ENCODE measurements at regions not wholly inside any gene's neighbourhood (a gene's known extent, or its start where the extent isn't known, plus 50 kb on each side); places are given as distances from the start of the nearest gene placed in this dataset.

GRCh38 chr14:97539884-97540283 is 742.7 kb downstream of the VRK1 start:
- DNase-seq = no peak

GRCh38 chr14:97543221-97543620 is 746.0 kb downstream of the VRK1 start:
- no peak for DNase-seq

- no peak for DNase-seq
These were observed 746.6 kb downstream of the VRK1 start for GRCh38 chr14:97543816-97544215.

DNA sequence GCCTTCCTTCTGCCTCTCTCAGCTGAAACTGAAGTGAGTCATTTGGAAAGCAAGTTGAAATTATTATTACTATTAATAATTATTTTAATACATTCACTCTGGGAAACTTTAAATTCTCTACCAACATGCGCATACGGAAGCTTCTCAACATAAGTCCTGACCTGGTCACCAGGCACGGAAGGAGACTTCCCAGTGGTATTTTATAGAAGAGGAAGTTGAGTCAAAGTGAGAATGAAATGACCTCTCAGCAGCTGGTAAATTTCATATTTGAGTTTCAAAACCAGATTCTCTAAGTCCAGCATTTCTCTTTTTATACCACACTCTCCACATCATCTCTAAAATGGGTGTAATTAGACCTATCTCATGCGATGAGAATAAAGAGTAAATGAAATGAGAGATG is 747.4 kb downstream of the VRK1 start:
- DNase-seq = no peak

- DNase-seq = no peak
These were observed 749.5 kb downstream of the VRK1 start for GRCh38 chr14:97546491-97547230.

DNA sequence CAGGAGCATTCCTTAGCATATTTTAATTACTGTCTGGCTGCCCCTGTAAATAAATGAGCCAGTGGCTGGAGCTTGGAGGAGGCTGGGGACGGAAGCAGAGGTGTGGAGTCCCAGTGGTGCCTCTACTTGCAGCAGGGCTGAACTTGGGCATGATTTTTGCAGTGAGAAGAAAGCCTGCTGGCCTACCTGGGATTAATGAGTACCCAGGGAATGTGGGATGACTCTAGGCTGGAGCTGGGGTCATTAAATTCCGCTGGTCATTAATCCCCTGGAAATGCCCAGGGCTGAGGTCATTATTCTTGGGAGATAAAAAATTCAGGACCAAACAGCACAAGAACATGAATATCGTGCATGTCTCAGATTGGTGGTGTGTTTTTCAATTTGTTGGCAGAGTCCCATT is 753.3 kb downstream of the VRK1 start:
- DNase-seq = no peak

DNA sequence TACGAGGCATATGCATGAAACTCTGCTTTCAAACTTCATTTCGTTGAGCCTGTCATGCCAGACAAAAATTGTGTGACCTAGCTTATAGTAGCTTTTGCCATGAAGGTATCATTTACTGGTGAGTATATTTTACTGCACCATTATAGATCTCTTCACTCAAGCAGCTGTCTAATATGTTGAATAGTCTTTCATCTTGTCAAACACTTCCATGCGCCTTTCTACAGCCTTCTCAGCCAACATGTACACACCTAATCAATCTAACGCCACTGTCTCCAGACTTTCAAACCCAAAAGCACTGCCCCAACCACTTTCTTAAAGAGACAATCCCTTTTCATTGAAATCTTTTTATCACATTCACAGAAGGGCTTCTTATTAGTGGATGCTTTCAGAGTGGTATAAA is 757.4 kb downstream of the VRK1 start:
- DNase-seq = no peak

DNA sequence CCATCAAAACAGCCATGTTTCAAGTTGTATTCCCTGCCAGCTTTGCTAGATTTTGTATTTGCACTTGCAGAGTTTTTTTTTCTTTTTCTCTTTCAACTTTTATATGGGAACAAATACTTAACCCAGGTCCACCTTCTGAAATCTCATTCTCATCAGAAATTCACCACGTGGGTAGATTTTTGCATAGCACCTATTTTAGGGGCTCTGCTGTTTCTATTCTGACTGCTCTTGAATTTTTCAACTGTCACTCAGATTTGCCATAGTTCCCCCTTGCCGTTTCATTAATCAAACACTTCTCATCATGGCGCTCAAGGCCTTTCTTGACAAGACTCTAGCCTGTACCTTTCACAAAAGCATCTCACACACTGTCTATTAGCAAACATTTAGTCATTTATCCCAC is 767.2 kb downstream of the VRK1 start:
- no peak for DNase-seq

DNA sequence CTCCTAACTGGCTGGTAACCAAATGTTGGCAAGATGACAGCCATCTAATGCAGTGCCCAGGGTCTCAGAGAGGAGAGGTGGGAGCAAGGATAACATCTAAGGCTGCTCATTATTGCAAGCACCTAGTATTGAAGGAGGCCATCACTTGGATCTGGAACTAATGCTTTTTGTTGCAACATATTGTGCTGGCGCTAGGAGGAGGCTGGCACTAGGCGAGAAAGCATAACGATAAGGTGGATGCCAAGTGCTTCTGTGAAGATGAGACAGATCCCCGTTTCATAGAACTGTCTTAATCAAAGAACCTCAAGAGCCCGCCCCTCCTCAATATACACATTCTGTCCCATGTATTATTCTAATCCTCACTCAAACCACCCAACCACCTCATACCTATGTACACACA is 774.0 kb downstream of the VRK1 start:
- no peak for DNase-seq

- peak; percentile 6 for DNase-seq
These were observed 774.8 kb downstream of the VRK1 start for GRCh38 chr14:97571866-97572555.

DNA sequence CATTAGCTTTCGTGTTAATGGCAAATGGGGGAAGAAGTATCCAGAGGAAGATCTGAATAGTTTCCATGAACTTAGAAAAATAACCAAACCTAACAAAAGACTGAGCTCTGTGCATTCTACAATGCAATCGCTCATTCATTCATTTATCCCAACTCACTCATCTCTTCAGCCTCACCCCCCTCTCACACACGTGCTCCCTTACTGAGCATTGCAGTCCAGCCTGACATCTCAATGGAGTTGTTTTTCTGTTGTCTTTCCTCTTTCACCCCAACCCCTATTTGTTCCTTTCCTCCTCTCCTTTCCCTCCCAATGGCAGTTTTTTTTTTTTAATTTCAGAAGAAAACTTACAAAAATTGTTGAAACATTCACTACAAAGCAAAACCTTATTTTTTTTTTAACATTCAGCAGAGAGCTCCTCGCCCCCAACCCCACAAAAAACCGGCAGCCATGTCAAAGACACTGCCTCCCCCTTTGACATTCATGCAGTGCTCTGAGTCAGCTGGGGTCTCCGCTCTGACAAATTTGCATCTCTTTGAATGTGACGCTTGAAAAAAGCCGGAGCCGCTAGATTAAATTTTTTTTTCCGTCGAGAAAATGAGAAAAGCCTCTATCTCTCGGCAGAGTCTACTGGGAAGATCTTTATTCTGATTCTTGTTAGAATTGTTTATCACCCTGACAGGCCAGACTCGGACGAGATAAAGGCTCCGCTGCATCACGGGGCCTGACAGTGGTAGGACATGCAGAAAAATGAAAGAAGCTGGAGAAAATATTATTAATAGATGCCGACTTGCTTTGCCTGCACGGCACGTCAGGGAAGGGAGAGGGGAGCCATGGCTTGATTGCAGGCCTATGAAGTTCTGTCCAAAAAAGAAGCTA is 775.6 kb downstream of the VRK1 start:
- no peak for DNase-seq

DNA sequence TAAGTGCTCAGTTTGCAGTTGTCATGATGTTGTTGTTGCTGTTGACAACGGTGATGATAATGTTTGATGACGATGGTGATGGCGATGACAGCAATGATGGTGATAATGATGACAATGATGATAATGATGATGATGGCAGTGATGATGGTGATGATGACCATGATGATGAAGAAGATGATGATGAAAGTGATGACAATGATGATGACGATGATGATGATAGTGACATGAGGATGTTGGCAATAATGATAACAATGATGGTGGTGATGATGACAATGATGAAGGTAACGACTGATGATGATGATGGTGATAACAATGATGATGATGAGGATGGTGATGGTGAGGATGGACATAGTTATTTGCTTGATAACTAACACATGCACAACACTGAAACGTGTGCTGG is 778.5 kb downstream of the VRK1 start:
- DNase-seq = no peak

GRCh38 chr14:97578982-97579548 is 781.9 kb downstream of the VRK1 start:
- DNase-seq = no peak

DNA sequence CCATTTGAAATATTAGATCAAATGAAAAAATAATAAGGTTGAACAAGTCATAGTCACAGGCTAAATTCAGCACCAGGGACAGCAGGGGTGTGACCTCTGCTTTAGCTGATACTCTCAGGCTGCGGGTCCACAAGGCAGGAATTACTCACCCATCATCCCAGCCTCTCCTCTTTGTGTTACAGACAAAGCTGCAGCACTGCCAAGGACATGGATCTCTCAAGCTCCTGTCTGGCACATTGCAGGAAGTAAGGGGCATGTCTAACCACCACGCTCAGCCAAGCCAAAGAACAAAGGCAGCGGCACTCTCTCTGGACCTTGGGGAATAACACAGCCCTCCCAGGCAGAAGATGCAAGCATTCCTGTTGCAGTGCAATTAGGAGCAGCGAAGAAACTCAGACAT is 783.8 kb downstream of the VRK1 start:
- DNase-seq = peak; percentile 7

DNA sequence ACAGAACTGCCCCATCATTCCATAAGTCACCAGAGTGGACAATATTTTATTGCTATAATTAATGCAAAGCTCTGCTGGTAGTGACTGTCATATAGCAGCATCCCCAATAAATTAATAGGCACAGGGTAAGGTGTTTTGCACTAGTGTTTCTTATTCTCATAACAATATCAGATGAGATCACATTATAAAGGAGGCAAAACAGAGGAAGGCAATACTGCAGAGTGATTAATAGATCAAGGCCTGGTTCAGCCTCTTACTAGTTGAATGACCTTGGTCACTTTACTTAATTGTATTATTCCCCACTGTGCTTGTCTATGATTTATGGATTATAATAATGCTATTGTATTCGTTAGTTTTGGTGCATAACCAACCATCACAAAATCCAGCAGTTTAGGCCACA is 784.8 kb downstream of the VRK1 start:
- no peak for DNase-seq

DNA sequence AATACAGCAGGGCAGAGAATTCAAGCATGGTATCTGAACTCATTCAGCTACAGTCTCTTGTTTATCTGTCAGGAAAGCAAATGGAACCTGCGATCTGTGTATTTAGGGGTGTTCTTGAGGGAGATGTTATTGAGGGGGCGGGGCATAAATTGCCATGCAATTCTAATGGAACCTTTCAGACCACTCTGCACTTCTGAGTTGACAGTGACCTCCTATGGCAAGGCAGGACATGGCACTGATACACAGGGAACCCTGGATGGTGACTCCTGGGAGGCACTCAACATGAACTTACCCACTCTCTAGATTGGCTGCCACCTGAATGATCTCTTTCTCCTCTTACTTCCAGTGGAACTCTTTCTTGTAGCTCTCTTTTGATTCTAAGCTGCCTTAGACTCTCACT is 787.3 kb downstream of the VRK1 start:
- DNase-seq = no peak

DNA sequence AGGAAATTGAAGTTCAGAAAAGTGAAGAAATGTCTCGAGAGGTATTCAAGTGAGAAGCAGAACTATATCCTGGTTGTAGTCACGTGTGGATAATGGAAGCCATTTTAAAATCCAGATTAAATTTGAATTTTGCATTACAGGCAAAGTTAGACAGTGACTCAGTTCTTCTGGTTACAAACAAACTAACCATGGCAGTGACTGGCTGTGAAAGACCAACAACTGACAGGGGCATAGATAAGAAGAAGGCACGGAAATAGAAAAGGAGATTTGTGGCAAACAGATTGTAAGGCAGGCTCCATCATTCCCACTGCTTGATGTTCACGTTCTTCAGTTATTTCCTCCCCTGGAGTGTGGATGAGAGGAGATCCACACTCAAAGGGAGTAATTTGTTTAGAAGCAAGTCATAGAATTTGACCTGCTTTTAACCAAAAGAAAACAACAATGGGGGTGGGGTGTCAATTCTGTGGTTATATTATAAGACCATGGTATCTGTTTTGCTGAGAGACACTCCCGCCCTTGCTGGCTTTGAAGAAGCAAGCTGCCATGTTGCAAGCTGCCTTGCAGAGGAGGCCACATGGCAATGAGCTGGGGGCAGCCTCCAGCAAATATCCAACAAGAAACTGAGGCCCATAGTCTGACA is 795.3 kb downstream of the VRK1 start:
- no peak for DNase-seq

DNA sequence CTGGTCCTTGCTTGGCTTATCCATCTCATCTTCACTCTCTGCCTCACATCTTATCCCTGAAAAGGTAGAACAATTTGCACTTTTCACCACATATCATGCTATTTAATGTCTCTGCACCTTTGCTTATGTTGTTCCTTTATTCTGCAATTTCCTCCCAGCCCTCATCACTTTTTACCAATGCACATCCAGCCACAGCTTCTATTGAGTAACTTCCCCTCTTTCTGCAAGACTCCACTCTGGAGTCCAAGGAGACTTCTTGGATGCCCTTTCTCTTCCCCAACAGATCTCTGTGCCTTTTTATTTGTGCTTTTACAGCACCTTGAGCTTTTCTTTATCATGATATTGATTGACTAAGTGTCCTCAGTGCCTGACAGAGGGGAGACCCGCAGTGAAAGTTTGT is 797.1 kb downstream of the VRK1 start:
- no peak for DNase-seq

GRCh38 chr14:97602438-97603117 is 805.4 kb downstream of the VRK1 start:
- DNase-seq = no peak

GRCh38 chr14:97603201-97603600 is 806.0 kb downstream of the VRK1 start:
- no peak for DNase-seq

GRCh38 chr14:97604731-97605130 is 807.5 kb downstream of the VRK1 start:
- DNase-seq = no peak

GRCh38 chr14:97618401-97618800 is 821.2 kb downstream of the VRK1 start:
- DNase-seq = no peak
